H9 (cell line): ENCODE measurements at regions not wholly inside any gene's neighbourhood (a gene's known extent, or its start where the extent isn't known, plus 50 kb on each side); places are given as distances from the start of the nearest gene placed in this dataset.

Experiments used
- DNase-seq: peaks from one replicate; pipeline ENCODE4 v3.0.0-alpha.2; 2017
- H2AFZ ChIP-seq: one replicate; pipeline ENCODE4 v1.6.1; 2013; ENCODE audit warnings: mild to moderate bottlenecking, low read length, control low read depth, moderate library complexity
- H2AK5ac ChIP-seq: 2 replicates; pipeline ENCODE4 v1.6.1; 2013; ENCODE audit warnings: low read length, control low read depth, mixed read lengths; ENCODE audit not compliant: insufficient read length
- H2BK120ac ChIP-seq: one replicate; pipeline ENCODE4 v1.6.1; 2013; ENCODE audit warnings: low read depth, mild to moderate bottlenecking, low read length, control low read depth, inconsistent platforms; ENCODE audit not compliant: poor library complexity, severe bottlenecking
- H2BK12ac ChIP-seq: 2 replicates; pipeline ENCODE4 v1.6.1; 2013; ENCODE audit warnings: low read length, control low read depth, mixed read lengths, low read depth; ENCODE audit not compliant: insufficient read length
- H2BK15ac ChIP-seq: 2 replicates; pipeline ENCODE4 v1.6.1; 2013; ENCODE audit warnings: low read depth, low read length, control low read depth
- H2BK20ac ChIP-seq: one replicate; pipeline ENCODE4 v1.6.1; 2013; ENCODE audit warnings: low read depth, mild to moderate bottlenecking, low read length, control low read depth, inconsistent platforms; ENCODE audit not compliant: poor library complexity, severe bottlenecking
- H2BK5ac ChIP-seq: 2 replicates; pipeline ENCODE4 v1.6.1; 2013; ENCODE audit warnings: low read length, control low read depth, mixed read lengths; ENCODE audit not compliant: insufficient read length
- H3K14ac ChIP-seq: 2 replicates; pipeline ENCODE4 v1.6.1; 2013; ENCODE audit warnings: low read length, control low read depth; ENCODE audit not compliant: insufficient read depth
- H3K18ac ChIP-seq: 2 replicates; pipeline ENCODE4 v1.6.1; 2013; ENCODE audit warnings: low read depth, mild to moderate bottlenecking, mixed read lengths, low read length, control low read depth; ENCODE audit not compliant: insufficient read length
- H3K23ac ChIP-seq: 2 replicates; pipeline ENCODE4 v1.6.1; 2013; ENCODE audit warnings: low read length, control low read depth, mixed read lengths, low read depth; ENCODE audit not compliant: insufficient read length
- H3K23me2 ChIP-seq: 2 replicates; pipeline ENCODE4 v1.6.1; 2013; ENCODE audit warnings: low read depth, mild to moderate bottlenecking, mixed read lengths, low read length, control low read depth; ENCODE audit not compliant: insufficient read length, poor library complexity, severe bottlenecking
- H3K27ac ChIP-seq: 2 replicates; pipeline ENCODE4 v1.5.1; 2013; ENCODE audit warnings: low read length, control low read depth, mixed read lengths, low read depth; ENCODE audit not compliant: insufficient read length
- H3K27me3 ChIP-seq: 2 replicates; pipeline ENCODE4 v1.6.1; 2013; ENCODE audit warnings: low read length, control low read depth, inconsistent platforms; ENCODE audit not compliant: insufficient read depth
- H3K4ac ChIP-seq: 2 replicates; pipeline ENCODE4 v1.6.1; 2013; ENCODE audit warnings: low read depth, mild to moderate bottlenecking, control low read depth, inconsistent platforms, low read length, moderate library complexity
- H3K4me1 ChIP-seq: 2 replicates; pipeline ENCODE4 v1.6.1; 2013; ENCODE audit warnings: low read length, control low read depth, inconsistent platforms; ENCODE audit not compliant: insufficient read depth
- H3K4me2 ChIP-seq: 2 replicates; pipeline ENCODE4 v1.6.1; 2013; ENCODE audit warnings: low read length, control low read depth, mixed read lengths; ENCODE audit not compliant: insufficient read length, insufficient read depth
- H3K56ac ChIP-seq: 2 replicates; pipeline ENCODE4 v1.6.1; 2013; ENCODE audit warnings: low read depth, mild to moderate bottlenecking, mixed read lengths, low read length, control low read depth; ENCODE audit not compliant: insufficient read length
- H3K79me1 ChIP-seq: 2 replicates; pipeline ENCODE4 v1.6.1; 2013; ENCODE audit warnings: low read depth, mild to moderate bottlenecking, moderate library complexity, low read length, control low read depth, inconsistent platforms; ENCODE audit not compliant: insufficient read depth, poor library complexity, severe bottlenecking
- H3K79me2 ChIP-seq: 2 replicates; pipeline ENCODE4 v1.6.1; 2013; ENCODE audit warnings: low read length, control low read depth, inconsistent platforms; ENCODE audit not compliant: insufficient read depth
- H3K9ac ChIP-seq: 2 replicates; pipeline ENCODE4 v1.6.1; 2013; ENCODE audit warnings: low read length, control low read depth, mixed read lengths; ENCODE audit not compliant: insufficient read length; ENCODE audit errors: extremely low read depth
- H3K9me3 ChIP-seq: one replicate; pipeline ENCODE4 v1.6.1; 2013; ENCODE audit warnings: low read depth, low read length, inconsistent platforms; ENCODE audit not compliant: control insufficient read depth
- H3T11ph ChIP-seq: one replicate; pipeline ENCODE4 v1.6.1; 2013; ENCODE audit warnings: mild to moderate bottlenecking, low read length, control low read depth, inconsistent platforms
- H4K20me1 ChIP-seq: one replicate; pipeline ENCODE4 v1.6.1; 2013; ENCODE audit not compliant: control insufficient read depth, insufficient read length, insufficient read depth
- H4K5ac ChIP-seq: 2 replicates; pipeline ENCODE4 v1.6.1; 2013; ENCODE audit warnings: low read depth, mild to moderate bottlenecking, mixed read lengths, low read length, control low read depth; ENCODE audit not compliant: insufficient read length
- H4K8ac ChIP-seq: replicated peaks from 2 replicates; pipeline ENCODE4 v1.6.1; 2013; ENCODE audit warnings: low read length, control low read depth, mixed read lengths, low read depth; ENCODE audit not compliant: insufficient read length
- H4K91ac ChIP-seq: 2 replicates; pipeline ENCODE4 v1.6.1; 2013; ENCODE audit warnings: low read depth, mild to moderate bottlenecking, moderate library complexity, mixed read lengths, low read length, control low read depth; ENCODE audit not compliant: insufficient read length
- H3K27ac Mint-ChIP-seq, 3 experiments: 2 replicates in 2 of 3; 3 replicates in 1 of 3; pipeline ENCODE4 v1.8.0; 2020 to 2021; ENCODE audit warnings: mixed read lengths in 3 of 3, mild to moderate bottlenecking in 1 of 3, moderate library complexity in 1 of 3
- H3K27me3 Mint-ChIP-seq: 2 replicates; pipeline ENCODE4 v1.8.0; 2021; ENCODE audit warnings: low read depth, mild to moderate bottlenecking, moderate library complexity, mixed read lengths
- H3K36me3 Mint-ChIP-seq, 3 experiments: 2 replicates in 2 of 3; 3 replicates in 1 of 3; pipeline ENCODE4 v1.8.0; 2020 to 2021; ENCODE audit warnings: low read depth in 3 of 3, mixed read lengths in 3 of 3; ENCODE audit not compliant: insufficient read depth in 1 of 3
- H3K4me1 Mint-ChIP-seq, 2 experiments: 2 replicates each; pipeline ENCODE4 v1.8.0; 2020; ENCODE audit warnings: mixed read lengths in 2 of 2
- H3K4me3 Mint-ChIP-seq, 2 experiments: 2 replicates in 1 of 2; 3 replicates in 1 of 2; pipeline ENCODE4 v1.8.0; 2020 to 2021; ENCODE audit warnings: mild to moderate bottlenecking in 2 of 2, mixed read lengths in 2 of 2, moderate library complexity in 1 of 2
- H3K9me3 Mint-ChIP-seq, 2 experiments: 2 replicates in 1 of 2; 3 replicates in 1 of 2; pipeline ENCODE4 v1.8.0; 2020; ENCODE audit warnings: mild to moderate bottlenecking in 2 of 2, mixed read lengths in 2 of 2, moderate library complexity in 1 of 2
- CTCF ChIP-seq: fragments of 200-600 bp; sonication (generic); conservative IDR thresholded peaks from 3 replicates; pipeline ENCODE4 v1.8.0; 2021; ENCODE audit warnings: antibody characterized with exemption, mild to moderate bottlenecking
- WGBS: extraction: QIAGEN DNeasy Blood & Tissue Kit; methylation state at CpG from one replicate; pipeline ENCODE4 v1.1.7; 2013; ENCODE audit warnings: missing lambda C conversion rate, low lambda C conversion rate, mixed read lengths; ENCODE audit not compliant: insufficient read length; ENCODE audit errors: extremely low coverage; 5-methylcytosine and 5-hydroxymethylcytosine counted together

- Histone ChIP-seq H3K14ac (no peak overlapping the region), H2AK5ac (no peak overlapping the region), H3K27ac (no peak overlapping the region), H4K20me1 (no peaks in the 10 kb centered on the region), H2BK120ac (no peak overlapping the region), H3K27me3 (no peaks in the 10 kb centered on the region), H2AFZ (no peak overlapping the region), H2BK15ac (no peak overlapping the region), H3K56ac (no peak overlapping the region), H4K8ac (no peak overlapping the region), H2BK5ac (no peak overlapping the region), H3K4ac (no peak overlapping the region), H3K4me2 (no peak overlapping the region), H3K9me3 (no peaks in the 10 kb centered on the region), H2BK20ac (no peak overlapping the region), H3K23me2 (no peaks in the 10 kb centered on the region), H3T11ph (no peak overlapping the region), H3K4me1 (no peaks in the 10 kb centered on the region; the same call in 1 of the 2 replicates), H4K91ac (no peak overlapping the region), H2BK12ac (no peak overlapping the region), H3K79me2 (no peaks in the 10 kb centered on the region), H3K79me1 (no peaks in the 10 kb centered on the region), H3K9ac (no peak overlapping the region), H4K5ac (no peak overlapping the region), H3K18ac (no peak overlapping the region), H3K23ac (no peak overlapping the region)
- Mint-ChIP-seq H3K27ac (0 out of 7 replicates have a peak overlapping the region, but pooled peaks of 1 of the 3 experiments have one; percentile 23), H3K4me1 (peaks cover 18 to 31% of the 10 kb centered on the region in 2 experiments), H3K36me3 (no peaks in the 10 kb centered on the region), H3K27me3 (no peaks in the 10 kb centered on the region), H3K9me3 (no peaks in the 10 kb centered on the region), H3K4me3 (no peak overlapping the region)
- TF ChIP-seq CTCF: no peak
- no CpG with 5 or more reads among the region's 8 CpGs for WGBS
- no peak for DNase-seq
These were observed 427.8 kb downstream of the PREX1 start for GRCh38 chr20:48400009-48400408.
